GM12878 (cell line): ENCODE measurements at regions not wholly inside any gene's neighbourhood (a gene's known extent, or its start where the extent isn't known, plus 50 kb on each side); places are given as distances from the start of the nearest gene placed in this dataset.

ENCODE experiments used
- ATAC-seq: fragments of 200-7000 bp; cut with Tn5 transposase; 3 replicates; pipeline ENCODE4 v1.9.1; 2020; ENCODE audit warnings: mild to moderate bottlenecking, moderate library complexity
- BruUV-seq: library from RNA; stranded (reverse); fragments of 400-500 nt; replicated peaks from 2 replicates; lab custom pipeline; 2021; lab: Mats Ljungman, UMichigan
- CTCF ChIA-PET: fragments of 300-600 bp; sonication (Branson Sonifier 250); formaldehyde crosslinking; extraction: SDS; loops from one replicate; lab custom pipeline; 2021; ENCODE audit warnings: inconsistent platforms; lab: Yijun Ruan, JAX
- POLR2A ChIA-PET: fragments of 350-600 bp; formaldehyde crosslinking; extraction: SDS; loops from one replicate; lab custom pipeline; 2021; ENCODE audit warnings: inconsistent platforms; lab: Charles Lee
- RAD21 ChIA-PET: fragments of 300-600 bp; sonication (Branson Sonifier 250); formaldehyde crosslinking; loops from one replicate; lab custom pipeline; 2023; ENCODE audit warnings: antibody characterized with exemption; ENCODE audit not compliant: unreplicated experiment; lab: Charles Lee
- SMC1A ChIA-PET: fragments of 300-600 bp; sonication (Branson Sonifier 250); formaldehyde crosslinking; loops from one replicate; lab custom pipeline; 2023; ENCODE audit not compliant: unreplicated experiment, uncharacterized antibody; lab: Charles Lee
- DNase-seq: peaks from one replicate; pipeline ENCODE4 v3.0.0-alpha.2; 2011; ENCODE audit warnings: low read depth, low spot score
- FAIRE-seq: peaks from 3 replicates; lab custom pipeline; 2011; peaks lifted over from hg19 to GRCh38; lab: Jason Lieb, UNC
- H2AFZ ChIP-seq: 2 replicates; pipeline ENCODE4 v1.6.0; 2011; ENCODE audit warnings: low read depth, low read length, control low read depth; ENCODE audit not compliant: control insufficient read depth
- H3K27ac ChIP-seq: 2 replicates; pipeline ENCODE4 v1.5.1; 2011; ENCODE audit warnings: control low read depth; ENCODE audit not compliant: control insufficient read depth, insufficient read depth
- H3K27me3 ChIP-seq, 2 experiments: replicated peaks in 1 of 2; 2 replicates each; pipeline versions ENCODE4 v1.6.0 to v1.6.1; 2011; ENCODE audit warnings: low read length in 1 of 2; ENCODE audit not compliant: control insufficient read depth in 2 of 2, insufficient read depth in 2 of 2
- H3K36me3 ChIP-seq, 2 experiments: 2 replicates each; pipeline ENCODE4 v1.5.1; 2011; ENCODE audit warnings: low read length in 1 of 2; ENCODE audit not compliant: control insufficient read depth in 2 of 2, insufficient read depth in 2 of 2
- H3K4me1 ChIP-seq: 2 replicates; pipeline ENCODE4 v1.6.1; 2011; ENCODE audit warnings: mild to moderate bottlenecking, low read length, moderate library complexity, mixed read lengths; ENCODE audit not compliant: control insufficient read depth, insufficient read depth
- H3K4me2 ChIP-seq: 2 replicates; pipeline ENCODE4 v1.6.0; 2011; ENCODE audit warnings: control low read depth; ENCODE audit not compliant: control insufficient read depth, insufficient read depth
- H3K4me3 ChIP-seq: fragments of 200-600 bp; sonication (generic); 2 replicates; pipeline ENCODE4 v1.5.1; 2016
- H3K79me2 ChIP-seq: 2 replicates; pipeline ENCODE4 v1.6.0; 2011; ENCODE audit warnings: low read length; ENCODE audit not compliant: control insufficient read depth, insufficient read depth
- H3K9ac ChIP-seq: 2 replicates; pipeline ENCODE4 v1.8.0; 2011; ENCODE audit warnings: low read length, control low read depth, mixed read lengths; ENCODE audit not compliant: control insufficient read depth, insufficient read depth
- H3K9me3 ChIP-seq: replicated peaks from 3 replicates; pipeline ENCODE4 v1.5.1; 2011; ENCODE audit warnings: mild to moderate bottlenecking, low read length; ENCODE audit not compliant: control insufficient read depth, insufficient read depth
- H4K20me1 ChIP-seq: 2 replicates; pipeline ENCODE4 v1.6.0; 2011; ENCODE audit not compliant: control insufficient read depth, insufficient read depth
- BACH1 ChIP-seq: fragments of 450-650 bp; IDR thresholded peaks from 2 replicates; pipeline ENCODE4 v1.6.1; 2017; ENCODE audit warnings: mild to moderate bottlenecking, borderline replicate concordance
- BCL11A ChIP-seq: IDR thresholded peaks from 2 replicates; pipeline ENCODE4 v1.6.1; 2011; ENCODE audit warnings: low read depth, low read length
- CUX1 ChIP-seq: IDR thresholded peaks from 2 replicates; pipeline ENCODE4 v1.6.1; 2012; ENCODE audit warnings: improper control_type of control experiment, low read depth, low read length; ENCODE audit not compliant: insufficient replicate concordance
- FOS ChIP-seq: IDR thresholded peaks from 3 replicates; pipeline ENCODE4 v1.6.1; 2011; ENCODE audit warnings: borderline replicate concordance; ENCODE audit not compliant: insufficient read length; ENCODE audit errors: extremely low read depth
- KAT2A ChIP-seq: conservative IDR thresholded peaks from 2 replicates; pipeline ENCODE4 v1.6.1; 2011; ENCODE audit warnings: low read depth, low read length; ENCODE audit not compliant: control insufficient read depth
- PML ChIP-seq: IDR thresholded peaks from 2 replicates; pipeline ENCODE4 v1.6.1; 2012; ENCODE audit warnings: low read length, inconsistent platforms
- POLR2AphosphoS2 ChIP-seq: IDR thresholded peaks from 2 replicates; pipeline ENCODE4 v1.6.1; 2011; ENCODE audit warnings: low read depth, mild to moderate bottlenecking, low read length, improper control_type of control experiment, moderate library complexity
- RFX5 ChIP-seq: IDR thresholded peaks from 2 replicates; pipeline ENCODE4 v1.6.1; 2011; ENCODE audit warnings: low read depth, low read length, improper control_type of control experiment
- STAT3 ChIP-seq: IDR thresholded peaks from 2 replicates; pipeline ENCODE4 v1.6.1; 2011; ENCODE audit warnings: low read depth, low read length, improper control_type of control experiment
- SUPT20H ChIP-seq: IDR thresholded peaks from 2 replicates; pipeline ENCODE4 v1.6.1; 2011; ENCODE audit warnings: low read depth, mild to moderate bottlenecking, low read length, moderate library complexity, borderline replicate concordance; ENCODE audit not compliant: control insufficient read depth
- TCF12 ChIP-seq: IDR thresholded peaks from 2 replicates; pipeline ENCODE4 v1.6.1; 2011; ENCODE audit warnings: low read depth, mild to moderate bottlenecking, low read length
- TCF3 ChIP-seq: IDR thresholded peaks from 2 replicates; pipeline ENCODE4 v1.6.1; 2012; ENCODE audit warnings: low read depth, mild to moderate bottlenecking, low read length, borderline replicate concordance; ENCODE audit not compliant: insufficient read depth
- ZBED1 ChIP-seq: IDR thresholded peaks from 2 replicates; pipeline ENCODE4 v1.6.1; 2016; ENCODE audit warnings: borderline replicate concordance
- ZSCAN29 ChIP-seq: fragments of 450-650 bp; IDR thresholded peaks from 2 replicates; pipeline ENCODE4 v1.6.1; 2017; ENCODE audit warnings: mild to moderate bottlenecking, moderate library complexity
- WGBS: methylation state at CpG from one replicate; pipeline ENCODE4 v1.1.6; 2016; ENCODE audit warnings: low lambda C conversion rate; ENCODE audit not compliant: insufficient replicate concordance, insufficient coverage; ENCODE audit errors: missing lambda C conversion rate; 5-methylcytosine and 5-hydroxymethylcytosine counted together
- in situ Hi-C: fragments of 300-500 bp; cut with MboI; formaldehyde crosslinking; loops from 9 replicates; pipeline ENCODE4 v1.14.3; 2018; ENCODE audit warnings: mixed read lengths
- intact Hi-C: fragments of 100-400 bp; cut with micrococcal nuclease; formaldehyde crosslinking; loops from one replicate; pipeline ENCODE4 v1.14.2; 2022; ENCODE audit not compliant: unreplicated experiment

GRCh38 chr13:105497597-105497996 lies 1037.9 kb downstream of the EFNB2 start:
- SMC1A ChIA-PET, result no interaction called here
- Histone ChIP-seq H3K4me3 (no peak overlapping the region), H4K20me1 (no peaks in the 10 kb centered on the region), H3K36me3 (no peaks in the 10 kb centered on the region), H3K4me2 (no peak overlapping the region), H3K79me2 (no peaks in the 10 kb centered on the region), H2AFZ (no peak overlapping the region), H3K27ac (no peak overlapping the region), H3K27me3 (no peaks in the 10 kb centered on the region), H3K4me1 (no peaks in the 10 kb centered on the region), H3K9ac (no peak overlapping the region), H3K9me3 (no peaks in the 10 kb centered on the region)
- RAD21 ChIA-PET, result no interaction called here
- in situ Hi-C loops (no loop called here), intact Hi-C loops (no loop called here)
- POLR2A ChIA-PET, result interaction anchor here (0.7 kb wide), 1 partner anchor 886 kb away, joined by 4 read pairs; no protein-coding TSS in a partner anchor
- WGBS, result 0% methylated on average over 3 of the region's 3 CpGs
- CTCF ChIA-PET, result interaction anchor here (0.6 kb wide), 1 partner anchor 453 kb away, joined by 3 read pairs; no protein-coding TSS in a partner anchor
- FAIRE-seq (no peak), ATAC-seq (no peak), DNase-seq (no peak)
- no peak for TF ChIP-seq TCF12
- TF ChIP-seq ZSCAN29, result no peak
- no peak for TF ChIP-seq ZBED1
- TF ChIP-seq RFX5, result no peak
- TF ChIP-seq STAT3, result no peak
- TF ChIP-seq BCL11A, result no peak
- no peak for TF ChIP-seq KAT2A
- TF ChIP-seq SUPT20H, result no peak
- no peak for TF ChIP-seq PML
- no peak for TF ChIP-seq POLR2AphosphoS2
- no peak for TF ChIP-seq FOS
- TF ChIP-seq BACH1, result no peak
- TF ChIP-seq CUX1, result no peak
- no peak for TF ChIP-seq TCF3
- BruUV-seq, result no TSS peak
